Vagina (tissue), 2 donors: ENCODE measurements at regions not wholly inside any gene's neighbourhood (a gene's known extent, or its start where the extent isn't known, plus 50 kb on each side); places are given as distances from the start of the nearest gene placed in this dataset.

Experiments used
- POLR2A ChIP-seq, 2 donors: fragments of 450-650 bp; IDR thresholded peaks; one replicate each; pipeline ENCODE4 v1.6.1; 2017; ENCODE audit warnings: antibody characterized with exemption in 2 of 2, mild to moderate bottlenecking in 2 of 2, moderate library complexity in 2 of 2
- TF ChIP-seq, protein P1 (sequence below), 3 experiments: fragments of 450-650 bp in 2 of 3; fragments of 200-600 bp in 1 of 3; sonication (generic) in 1 of 3; IDR thresholded peaks; one replicate each; pipeline ENCODE4 v1.5.1; 2017 to 2019; ENCODE audit warnings: antibody characterized with exemption in 3 of 3, mild to moderate bottlenecking in 2 of 3, moderate library complexity in 2 of 3

DNA sequence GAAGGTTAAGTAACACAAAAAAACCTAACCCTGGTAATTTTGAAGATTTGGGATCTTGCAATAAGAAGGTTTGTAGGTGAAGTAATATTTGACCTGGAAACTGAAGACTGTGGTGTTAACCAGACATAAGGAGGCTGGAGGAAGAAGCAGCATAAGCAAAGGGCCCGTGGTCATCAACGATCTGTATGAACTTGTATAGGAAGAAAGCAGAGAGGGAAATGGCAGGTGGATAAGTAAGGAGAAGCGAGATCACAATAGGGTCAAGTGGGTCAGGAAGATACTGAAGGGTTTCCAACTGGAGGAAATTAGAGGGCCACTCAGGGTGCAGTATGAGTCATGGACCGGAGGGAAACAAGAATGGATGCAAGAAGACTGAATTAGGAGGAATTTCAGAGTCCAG is 103.8 kb upstream of the SORBS2 start:
- TF ChIP-seq, protein P1, sequence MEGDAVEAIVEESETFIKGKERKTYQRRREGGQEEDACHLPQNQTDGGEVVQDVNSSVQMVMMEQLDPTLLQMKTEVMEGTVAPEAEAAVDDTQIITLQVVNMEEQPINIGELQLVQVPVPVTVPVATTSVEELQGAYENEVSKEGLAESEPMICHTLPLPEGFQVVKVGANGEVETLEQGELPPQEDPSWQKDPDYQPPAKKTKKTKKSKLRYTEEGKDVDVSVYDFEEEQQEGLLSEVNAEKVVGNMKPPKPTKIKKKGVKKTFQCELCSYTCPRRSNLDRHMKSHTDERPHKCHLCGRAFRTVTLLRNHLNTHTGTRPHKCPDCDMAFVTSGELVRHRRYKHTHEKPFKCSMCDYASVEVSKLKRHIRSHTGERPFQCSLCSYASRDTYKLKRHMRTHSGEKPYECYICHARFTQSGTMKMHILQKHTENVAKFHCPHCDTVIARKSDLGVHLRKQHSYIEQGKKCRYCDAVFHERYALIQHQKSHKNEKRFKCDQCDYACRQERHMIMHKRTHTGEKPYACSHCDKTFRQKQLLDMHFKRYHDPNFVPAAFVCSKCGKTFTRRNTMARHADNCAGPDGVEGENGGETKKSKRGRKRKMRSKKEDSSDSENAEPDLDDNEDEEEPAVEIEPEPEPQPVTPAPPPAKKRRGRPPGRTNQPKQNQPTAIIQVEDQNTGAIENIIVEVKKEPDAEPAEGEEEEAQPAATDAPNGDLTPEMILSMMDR (IDR thresholded peaks at IDR 0.05) = no peak
- TF ChIP-seq POLR2A (IDR thresholded peaks at IDR 0.05) = no peak
